ENCODE measurements at regions not wholly inside any gene's neighbourhood (a gene's known extent, or its start where the extent isn't known, plus 50 kb on each side); places are given as distances from the start of the nearest gene placed in this dataset.

DNA sequence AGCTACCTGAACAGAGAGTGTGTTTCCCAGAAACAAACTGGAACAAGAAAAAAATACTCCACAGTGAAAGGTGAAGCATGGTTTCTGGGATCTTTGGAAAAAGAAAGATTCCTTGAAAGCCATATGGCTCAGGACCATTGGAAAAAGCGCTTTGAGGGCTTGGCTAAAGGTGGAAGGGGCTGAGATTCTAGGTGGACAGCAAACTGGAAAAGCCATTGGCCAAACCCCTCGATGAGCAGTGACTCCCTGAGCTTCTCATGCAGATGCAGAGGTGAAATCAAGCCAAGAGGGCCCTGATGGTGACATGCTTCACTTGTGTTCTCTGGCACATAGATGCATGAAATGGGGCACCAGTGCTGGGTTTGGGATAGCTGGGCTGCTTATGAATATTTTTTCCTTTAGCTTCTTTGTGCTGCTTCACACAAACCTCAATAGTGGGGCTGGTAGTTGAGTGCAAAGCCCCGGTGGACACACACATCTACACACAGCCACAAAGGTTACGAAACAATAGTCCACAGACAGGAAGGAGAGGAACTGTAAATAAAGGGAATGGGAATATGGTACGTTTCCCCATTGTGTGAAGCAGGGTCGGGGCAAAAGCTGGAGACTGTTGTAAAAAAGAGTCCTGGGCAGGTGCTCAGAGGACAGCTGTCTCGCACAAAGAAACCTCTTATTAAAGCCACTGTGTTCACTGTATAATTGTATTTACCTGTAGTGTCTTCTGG is 117.8 kb downstream of the FOXA2 start:
- no peak overlapping the region for H3K4me3 ChIP-seq (ENCODE audit: low read depth, low read length)
- H3K9me3 ChIP-seq (ENCODE audit: control insufficient read depth, insufficient read depth, low read length), result no peaks in the 10 kb centered on the region; the same call in none of the 2 replicates
- H3K27ac ChIP-seq (ENCODE audit: low read depth, low read length), result no peak overlapping the region
- POLR2A ChIA-PET, result no interaction called here
- CTCF ChIA-PET, result no interaction called here
- DNase-seq (ENCODE audit: low read depth, low spot score), result no peak
- TF ChIP-seq, protein P1, sequence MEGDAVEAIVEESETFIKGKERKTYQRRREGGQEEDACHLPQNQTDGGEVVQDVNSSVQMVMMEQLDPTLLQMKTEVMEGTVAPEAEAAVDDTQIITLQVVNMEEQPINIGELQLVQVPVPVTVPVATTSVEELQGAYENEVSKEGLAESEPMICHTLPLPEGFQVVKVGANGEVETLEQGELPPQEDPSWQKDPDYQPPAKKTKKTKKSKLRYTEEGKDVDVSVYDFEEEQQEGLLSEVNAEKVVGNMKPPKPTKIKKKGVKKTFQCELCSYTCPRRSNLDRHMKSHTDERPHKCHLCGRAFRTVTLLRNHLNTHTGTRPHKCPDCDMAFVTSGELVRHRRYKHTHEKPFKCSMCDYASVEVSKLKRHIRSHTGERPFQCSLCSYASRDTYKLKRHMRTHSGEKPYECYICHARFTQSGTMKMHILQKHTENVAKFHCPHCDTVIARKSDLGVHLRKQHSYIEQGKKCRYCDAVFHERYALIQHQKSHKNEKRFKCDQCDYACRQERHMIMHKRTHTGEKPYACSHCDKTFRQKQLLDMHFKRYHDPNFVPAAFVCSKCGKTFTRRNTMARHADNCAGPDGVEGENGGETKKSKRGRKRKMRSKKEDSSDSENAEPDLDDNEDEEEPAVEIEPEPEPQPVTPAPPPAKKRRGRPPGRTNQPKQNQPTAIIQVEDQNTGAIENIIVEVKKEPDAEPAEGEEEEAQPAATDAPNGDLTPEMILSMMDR (IDR thresholded peaks at IDR 0.05; ENCODE audit: low read depth, low read length), result no peak
- no peaks in the 10 kb centered on the region for H3K27me3 ChIP-seq (ENCODE audit: control insufficient read depth, insufficient read depth, low read length)

DNA sequence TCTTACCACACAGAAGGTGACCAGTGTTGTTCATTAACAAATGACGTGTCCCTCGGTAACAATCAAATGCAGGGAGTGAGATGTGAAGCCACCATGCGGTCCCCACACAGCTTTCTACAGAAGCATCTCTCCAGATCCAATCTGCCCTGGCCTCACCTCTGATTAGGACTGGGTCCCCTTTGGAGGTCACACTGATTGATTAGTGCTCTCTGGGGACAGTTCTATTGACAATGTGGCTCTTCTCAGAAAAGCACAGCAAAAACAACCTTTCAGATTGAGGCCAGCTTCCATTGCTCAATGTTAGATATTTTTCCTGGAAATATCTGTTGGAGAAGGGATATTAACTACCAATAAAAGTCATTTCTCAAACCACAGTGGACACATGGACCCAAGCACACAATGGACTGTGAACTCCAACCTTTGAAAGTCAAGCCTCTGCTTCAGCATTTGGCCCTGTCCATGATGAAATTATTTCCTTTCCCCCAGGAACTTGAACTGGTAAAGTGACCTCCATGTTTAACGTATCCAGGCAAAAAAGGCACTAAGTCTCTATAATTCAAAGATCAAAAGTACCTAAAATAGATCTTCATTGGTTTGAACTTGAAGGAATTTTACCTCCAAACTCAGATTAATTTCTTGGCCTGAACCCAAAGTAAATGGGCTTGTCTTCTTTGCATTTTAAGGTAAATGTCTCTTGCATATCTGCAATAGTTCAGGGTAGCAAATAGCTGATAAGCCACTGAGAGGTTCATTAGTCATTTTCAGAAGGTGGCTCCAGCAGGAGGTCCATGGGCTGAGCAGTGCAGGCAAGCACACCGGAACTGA is 118.5 kb downstream of the FOXA2 start:
- TF ChIP-seq, protein P1 (IDR thresholded peaks at IDR 0.05; ENCODE audit: low read depth, low read length), result no peak
- no peaks in the 10 kb centered on the region for H3K27me3 ChIP-seq (ENCODE audit: control insufficient read depth, insufficient read depth, low read length)
- DNase-seq (ENCODE audit: low read depth, low spot score), result no peak
- POLR2A ChIA-PET, result no interaction called here
- no peaks in the 10 kb centered on the region; the same call in 1 of the 2 replicates for H3K9me3 ChIP-seq (ENCODE audit: control insufficient read depth, insufficient read depth, low read length)
- H3K27ac ChIP-seq (ENCODE audit: low read depth, low read length), result no peak overlapping the region
- no peak overlapping the region for H3K4me3 ChIP-seq (ENCODE audit: low read depth, low read length)
- CTCF ChIA-PET, result no interaction called here

DNA sequence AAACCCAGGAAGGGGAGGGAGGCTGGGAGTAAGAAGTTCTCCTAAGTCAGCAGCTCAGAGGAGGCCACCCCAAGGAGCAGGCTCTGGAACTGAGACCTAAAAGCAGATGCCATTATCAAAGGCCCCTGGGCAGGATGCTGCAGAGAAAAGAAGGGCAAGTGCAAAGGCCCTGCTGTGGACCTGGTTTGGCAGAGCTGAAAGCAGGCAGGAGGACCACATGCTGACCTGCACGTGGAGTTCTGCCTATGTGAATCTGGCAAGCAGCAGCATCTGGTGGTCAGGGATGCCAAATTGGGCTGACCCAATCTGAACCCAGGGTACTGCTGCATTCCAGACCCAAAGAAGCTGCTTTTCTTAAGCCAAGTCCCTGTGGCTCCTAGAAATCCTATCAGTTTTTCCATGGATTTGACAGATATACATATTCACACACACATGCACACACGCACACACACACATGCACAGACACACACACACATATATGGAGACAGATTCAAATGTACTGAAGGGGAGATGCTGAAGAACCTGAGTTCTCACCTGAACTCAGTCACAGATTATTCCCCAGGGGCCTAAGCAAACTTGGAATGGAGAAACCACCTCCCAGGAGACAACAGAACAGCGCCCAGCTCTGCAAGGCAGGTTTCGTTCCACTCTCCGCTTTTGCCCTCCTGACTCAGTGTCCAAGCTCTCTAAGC is 119.9 kb downstream of the FOXA2 start:
- ChIA-PET POLR2A (no interaction called here), CTCF (no interaction called here)
- no peak for DNase-seq (ENCODE audit: low read depth, low spot score)

DNA sequence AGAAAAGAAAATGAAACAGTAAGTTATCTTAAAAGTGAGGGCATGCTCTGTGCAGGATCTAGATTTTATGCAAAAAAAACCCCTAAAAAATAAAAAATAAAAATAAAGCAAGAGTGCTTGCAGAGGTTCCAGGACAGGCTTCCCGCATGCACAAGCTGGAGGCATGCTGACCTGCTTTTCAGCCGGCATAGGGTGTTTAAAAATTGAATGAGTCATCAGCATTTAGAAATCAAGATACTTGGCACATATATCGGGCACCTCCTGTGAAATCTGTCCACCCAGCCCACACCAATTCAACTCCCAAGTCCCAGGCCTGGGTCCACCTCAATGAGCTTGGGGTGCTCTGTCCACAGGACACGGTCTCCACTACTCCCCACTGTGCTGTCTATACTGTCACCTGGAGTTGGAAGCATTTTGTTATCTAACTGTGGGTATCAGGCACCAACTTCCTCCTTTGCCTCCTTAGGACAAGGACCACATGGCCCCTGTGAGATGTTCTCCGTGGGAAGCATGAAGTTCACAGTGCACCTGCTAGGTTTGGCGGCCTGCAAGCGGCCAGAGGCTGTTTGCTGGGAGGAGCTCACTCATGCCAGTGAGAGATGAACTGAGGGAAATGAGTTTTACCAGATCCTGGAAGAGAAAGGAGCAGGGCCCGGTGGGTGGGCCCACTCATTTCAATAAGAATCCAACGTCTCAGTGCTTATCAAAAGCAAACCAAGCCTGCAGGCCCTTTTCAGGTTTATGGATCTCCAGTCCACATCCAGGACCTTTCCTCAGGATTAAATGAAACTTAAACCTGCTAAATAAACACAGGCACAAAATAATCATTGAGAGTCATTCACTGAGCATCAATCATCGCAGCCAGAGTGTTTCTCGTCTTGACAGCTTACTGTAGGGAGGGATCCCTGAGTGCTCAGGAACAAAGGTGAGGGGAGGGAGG is 121.1 kb downstream of the FOXA2 start:
- TF ChIP-seq, protein P1 (IDR thresholded peaks at IDR 0.05; ENCODE audit: low read depth, low read length), result no peak

More for the DNA sequence above, 119.9 kb downstream of the FOXA2 start:
- TF ChIP-seq, protein P1 (IDR thresholded peaks at IDR 0.05; ENCODE audit: low read depth, low read length), result no peak
- no peaks in the 10 kb centered on the region for H3K27me3 ChIP-seq (ENCODE audit: control insufficient read depth, insufficient read depth, low read length)
- no peak overlapping the region for H3K4me3 ChIP-seq (ENCODE audit: low read depth, low read length)
- H3K27ac ChIP-seq (ENCODE audit: low read depth, low read length), result no peak overlapping the region
- no peaks in the 10 kb centered on the region; the same call in 1 of the 2 replicates for H3K9me3 ChIP-seq (ENCODE audit: control insufficient read depth, insufficient read depth, low read length)

More for the DNA sequence above, 121.1 kb downstream of the FOXA2 start:
- Histone ChIP-seq H3K27me3 (ENCODE audit: control insufficient read depth, insufficient read depth, low read length) (no peaks in the 10 kb centered on the region), H3K27ac (ENCODE audit: low read depth, low read length) (no peak overlapping the region), H3K9me3 (ENCODE audit: control insufficient read depth, insufficient read depth, low read length) (no peaks in the 10 kb centered on the region), H3K4me3 (ENCODE audit: low read depth, low read length) (no peak overlapping the region)
- CTCF ChIA-PET, result interaction anchor here (1.9 kb wide), 1 partner anchor 10 kb away, joined by 5 read pairs; no protein-coding TSS in a partner anchor
- POLR2A ChIA-PET, result no interaction called here
- DNase-seq (ENCODE audit: low read depth, low spot score), result no peak
